ENCODE measurements at regions not wholly inside any gene's neighbourhood (a gene's known extent, or its start where the extent isn't known, plus 50 kb on each side); places are given as distances from the start of the nearest gene placed in this dataset.
A peak's percentile ranks its signal among the peaks of the same experiment; 100 is the strongest.

DNA sequence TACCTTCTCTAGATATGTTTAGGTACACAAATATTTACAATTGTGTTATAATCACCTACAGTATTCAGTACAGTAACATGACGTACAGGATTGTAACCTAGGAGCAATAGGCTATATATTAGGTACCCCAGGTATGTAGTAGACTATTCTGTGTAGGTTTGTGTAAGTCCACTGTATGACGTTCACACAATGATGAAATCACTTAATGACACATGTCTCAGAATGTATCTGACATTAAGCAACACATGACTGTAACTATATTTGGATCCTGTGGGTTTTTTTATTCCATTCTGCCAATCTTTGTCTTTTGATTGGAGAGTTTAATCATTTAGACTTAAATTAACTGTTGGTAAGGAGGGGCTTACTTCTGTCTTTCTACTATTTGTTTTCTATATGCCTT is 52.1 kb downstream of the STYXL2 start:
- no peak overlapping the region for H3K27ac ChIP-seq
- DNase-seq (ENCODE audit: low spot score): no peak
- POLR2A ChIA-PET (ENCODE audit: low non-redundant PET): no interaction called here
- CTCF ChIA-PET: no interaction called here
- TF ChIP-seq, protein P1, sequence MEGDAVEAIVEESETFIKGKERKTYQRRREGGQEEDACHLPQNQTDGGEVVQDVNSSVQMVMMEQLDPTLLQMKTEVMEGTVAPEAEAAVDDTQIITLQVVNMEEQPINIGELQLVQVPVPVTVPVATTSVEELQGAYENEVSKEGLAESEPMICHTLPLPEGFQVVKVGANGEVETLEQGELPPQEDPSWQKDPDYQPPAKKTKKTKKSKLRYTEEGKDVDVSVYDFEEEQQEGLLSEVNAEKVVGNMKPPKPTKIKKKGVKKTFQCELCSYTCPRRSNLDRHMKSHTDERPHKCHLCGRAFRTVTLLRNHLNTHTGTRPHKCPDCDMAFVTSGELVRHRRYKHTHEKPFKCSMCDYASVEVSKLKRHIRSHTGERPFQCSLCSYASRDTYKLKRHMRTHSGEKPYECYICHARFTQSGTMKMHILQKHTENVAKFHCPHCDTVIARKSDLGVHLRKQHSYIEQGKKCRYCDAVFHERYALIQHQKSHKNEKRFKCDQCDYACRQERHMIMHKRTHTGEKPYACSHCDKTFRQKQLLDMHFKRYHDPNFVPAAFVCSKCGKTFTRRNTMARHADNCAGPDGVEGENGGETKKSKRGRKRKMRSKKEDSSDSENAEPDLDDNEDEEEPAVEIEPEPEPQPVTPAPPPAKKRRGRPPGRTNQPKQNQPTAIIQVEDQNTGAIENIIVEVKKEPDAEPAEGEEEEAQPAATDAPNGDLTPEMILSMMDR (conservative IDR thresholded peaks at IDR 0.05; ENCODE audit: low read depth): no peak

DNA sequence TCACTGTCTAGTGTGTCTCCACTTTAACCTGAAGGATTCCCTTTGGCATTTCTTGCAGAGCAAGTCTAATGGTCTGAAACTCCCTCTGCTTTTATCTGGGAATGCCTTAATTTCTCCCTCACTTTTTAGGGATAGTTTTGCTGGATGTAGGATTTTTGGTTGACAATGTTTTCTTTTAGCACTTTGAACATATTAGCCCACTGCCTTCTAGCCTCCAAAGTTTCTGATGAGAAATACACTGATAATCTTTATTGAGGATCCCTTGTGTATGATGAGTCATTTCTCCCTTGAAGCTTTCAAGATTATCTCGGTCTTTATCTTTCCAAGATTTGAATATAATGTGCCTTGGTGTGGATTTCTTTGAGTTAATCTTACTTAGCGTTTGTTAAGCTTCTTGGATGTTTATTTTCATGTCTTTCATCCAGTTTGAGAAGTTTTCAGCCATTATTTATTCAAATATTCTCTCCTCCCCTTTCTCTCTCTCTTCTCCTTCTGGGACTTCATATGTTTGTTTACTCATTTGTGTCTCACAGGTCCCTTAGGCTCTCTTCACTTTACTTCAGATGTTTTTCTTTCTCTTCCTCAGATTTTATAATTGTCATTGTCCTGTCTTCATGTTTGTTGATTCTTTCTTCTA is 53.1 kb downstream of the STYXL2 start:
- POLR2A ChIA-PET (ENCODE audit: low non-redundant PET): no interaction called here
- no peak overlapping the region for H3K27ac ChIP-seq
- TF ChIP-seq, protein P1 (conservative IDR thresholded peaks at IDR 0.05; ENCODE audit: low read depth): no peak
- CTCF ChIA-PET: no interaction called here
- no peak for DNase-seq (ENCODE audit: low spot score)

DNA sequence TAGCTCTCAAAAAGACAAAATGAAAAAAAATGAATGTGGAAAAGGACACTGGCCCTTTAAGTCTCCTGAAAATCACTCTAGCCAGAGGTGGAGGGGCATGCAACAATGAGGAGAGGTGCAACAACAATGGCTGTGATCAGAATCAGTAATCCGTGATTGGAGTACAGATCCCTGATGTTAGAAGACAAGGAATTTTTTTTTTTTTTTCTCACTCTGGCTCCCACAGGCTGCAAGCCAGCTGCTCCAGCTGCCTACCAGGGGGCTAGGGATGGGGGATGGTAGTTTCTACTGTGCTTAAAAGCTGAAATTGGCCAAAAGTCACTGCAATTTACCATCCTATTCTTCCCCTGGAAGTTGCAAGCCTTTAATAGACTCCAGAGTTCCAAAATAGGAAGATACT is 54.5 kb downstream of the STYXL2 start:
- DNase-seq (ENCODE audit: low spot score): no peak
- H3K27ac ChIP-seq: no peak overlapping the region
- TF ChIP-seq, protein P1 (conservative IDR thresholded peaks at IDR 0.05; ENCODE audit: low read depth): no peak
- ChIA-PET POLR2A (ENCODE audit: low non-redundant PET) (interaction anchor here (0.7 kb wide), 1 partner anchor 57 kb away, joined by 3 read pairs; no protein-coding TSS in a partner anchor), CTCF (no interaction called here)

DNA sequence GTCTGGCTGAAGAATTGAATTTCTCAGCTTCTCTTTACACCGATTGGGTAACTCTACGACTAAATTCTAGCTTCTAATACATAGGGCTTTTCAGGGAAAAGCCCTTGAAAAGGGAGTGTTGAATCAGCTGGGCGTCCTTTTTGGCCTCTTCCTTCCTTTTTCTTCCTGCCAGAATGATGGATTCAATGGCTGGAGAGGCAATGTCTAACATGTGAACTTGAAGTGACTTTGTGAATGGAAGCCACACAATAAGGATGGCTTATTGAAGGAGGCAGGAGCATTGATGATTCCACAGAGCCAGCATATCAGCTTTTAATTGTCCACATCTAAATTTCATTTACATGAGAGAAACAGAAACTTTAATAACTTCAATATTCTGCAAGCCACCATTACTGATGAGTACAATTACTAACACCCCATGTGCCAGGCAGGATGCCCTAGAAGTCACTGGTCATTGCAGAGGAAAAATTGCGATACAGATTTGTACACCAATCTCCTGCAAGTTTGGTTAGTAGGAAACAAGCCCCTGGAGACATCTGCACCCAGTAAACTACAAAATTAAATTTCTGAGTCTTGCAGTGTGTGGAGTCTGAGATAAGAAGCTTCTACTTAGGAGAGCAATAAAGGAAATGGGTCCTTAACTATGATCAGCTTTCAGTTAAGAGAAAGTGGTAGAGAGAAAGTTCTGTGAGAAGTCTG is 56.1 kb downstream of the STYXL2 start:
- POLR2A ChIA-PET (ENCODE audit: low non-redundant PET): no interaction called here
- no peak for DNase-seq (ENCODE audit: low spot score)
- TF ChIP-seq, protein P1 (conservative IDR thresholded peaks at IDR 0.05; ENCODE audit: low read depth): no peak
- H3K27ac ChIP-seq: no peak overlapping the region
- CTCF ChIA-PET: no interaction called here

DNA sequence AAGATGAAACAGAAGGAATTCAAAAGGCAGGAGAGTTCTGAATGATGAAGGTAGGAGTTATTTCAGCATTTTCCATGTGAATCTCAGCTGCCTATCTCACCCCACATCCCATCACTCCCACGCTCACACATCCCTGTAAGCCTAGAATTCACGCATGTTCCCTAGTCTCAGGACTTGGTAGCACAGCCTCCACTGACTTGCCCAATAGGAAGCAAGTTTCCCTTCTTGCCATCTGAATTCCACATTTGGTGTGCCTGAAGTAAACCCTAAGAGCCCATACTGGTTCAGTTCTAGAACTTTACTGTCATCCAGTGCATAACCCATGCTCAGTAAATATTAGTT is 56.6 kb downstream of the STYXL2 start:
- ChIA-PET CTCF (no interaction called here), POLR2A (ENCODE audit: low non-redundant PET) (no interaction called here)
- TF ChIP-seq, protein P1 (conservative IDR thresholded peaks at IDR 0.05; ENCODE audit: low read depth): no peak
- H3K27ac ChIP-seq: no peak overlapping the region
- no peak for DNase-seq (ENCODE audit: low spot score)

DNA sequence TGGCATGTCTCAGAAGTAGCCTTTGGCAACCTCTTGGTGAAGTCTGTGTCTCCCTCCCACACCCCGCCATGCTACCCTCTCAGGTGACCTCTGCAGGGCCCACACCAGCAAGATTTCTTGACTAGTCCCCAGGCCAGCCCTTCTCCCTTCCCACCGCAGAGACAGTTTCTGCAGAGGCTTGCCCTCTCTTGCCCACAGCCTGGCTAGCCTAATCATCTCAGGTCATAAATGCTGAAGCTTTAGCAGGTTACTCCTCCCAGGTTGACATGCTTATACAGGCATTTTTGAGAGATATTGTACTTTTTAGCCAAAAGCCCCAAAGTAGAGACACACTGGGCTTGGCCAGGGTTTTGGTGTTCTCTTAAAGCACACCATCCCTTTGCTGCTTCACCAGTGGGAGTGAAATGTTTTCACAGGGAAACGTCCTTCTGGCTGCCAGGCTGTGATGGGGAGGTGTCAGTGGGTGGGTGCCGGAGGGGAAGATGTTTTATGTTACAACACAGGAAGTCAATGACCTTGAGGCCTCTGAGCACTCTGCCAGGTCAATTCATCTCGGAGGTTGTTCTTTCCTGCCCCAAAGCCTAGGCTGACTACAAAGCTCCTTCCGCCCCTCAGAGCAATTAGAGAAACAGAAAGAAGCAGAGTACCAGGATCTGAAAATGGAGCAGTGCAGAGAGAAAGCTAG is 58.5 kb downstream of the STYXL2 start:
- CTCF ChIA-PET: interaction anchor here (0.7 to 1.0 kb wide), 2 partner anchors 63 to 85 kb away, joined by 4 to 5 read pairs; no protein-coding TSS in a partner anchor
- POLR2A ChIA-PET (ENCODE audit: low non-redundant PET): no interaction called here
- TF ChIP-seq, protein P1 (conservative IDR thresholded peaks at IDR 0.05; ENCODE audit: low read depth): no peak
- DNase-seq (ENCODE audit: low spot score): no peak
- H3K27ac ChIP-seq: peak overlapping the region; percentile 70

All from RWPE1 (cell line).